Breast epithelium (tissue), 4 donors: ENCODE measurements at regions not wholly inside any gene's neighbourhood (a gene's known extent, or its start where the extent isn't known, plus 50 kb on each side); places are given as distances from the start of the nearest gene placed in this dataset.

Experiments used
- DNase-seq, 2 donors: peaks; one replicate each; pipeline ENCODE4 v3.0.0-alpha.2; 2019; ENCODE audit warnings: low spot score in 2 of 2
- H3K27ac ChIP-seq, 2 donors: fragments of 200-600 bp; sonication (generic) in 1 of 2; one replicate each; pipeline ENCODE4 v1.5.1; 2016 to 2019; ENCODE audit warnings: mild to moderate bottlenecking in 1 of 2
- H3K27me3 ChIP-seq, 2 donors: fragments of 200-600 bp; sonication (generic) in 1 of 2; one replicate each; pipeline versions ENCODE4 v1.5.1 to v1.6.0; 2017 to 2019; ENCODE audit warnings: control low read depth in 1 of 2, mild to moderate bottlenecking in 1 of 2
- H3K36me3 ChIP-seq: fragments of 200-600 bp; one replicate; pipeline ENCODE4 v1.5.1; 2019
- H3K4me1 ChIP-seq, 2 donors: fragments of 200-600 bp; sonication (generic); one replicate each; pipeline ENCODE4 v1.5.1; 2016 to 2019; ENCODE audit warnings: control low read depth in 1 of 2
- H3K4me3 ChIP-seq, 3 donors: fragments of 200-600 bp; sonication (generic); 1 replicate in 2 of 3; 2 replicates in 1 of 3; pipeline ENCODE4 v1.5.1; 2016 to 2019; ENCODE audit warnings: mild to moderate bottlenecking in 3 of 3, moderate library complexity in 2 of 3
- H3K9me3 ChIP-seq, 2 donors: fragments of 200-600 bp; sonication (generic) in 1 of 2; one replicate each; pipeline ENCODE4 v1.5.1; 2016 to 2019; ENCODE audit warnings: control low read depth in 1 of 2
- POLR2A ChIP-seq: fragments of 450-650 bp; IDR thresholded peaks from one replicate; pipeline ENCODE4 v1.6.1; 2016; ENCODE audit warnings: antibody characterized with exemption, mild to moderate bottlenecking, moderate library complexity
- POLR2AphosphoS5 ChIP-seq, 3 donors: sonication (generic); formaldehyde crosslinking; IDR thresholded peaks; one replicate each; pipeline ENCODE4 v1.6.1; 2017; ENCODE audit warnings: antibody characterized with exemption in 3 of 3
- intact Hi-C: fragments of 100-400 bp; cut with DNase I; formaldehyde crosslinking; loops from one replicate; pipeline ENCODE4 v1.15.1; 2023; ENCODE audit warnings: low total_unique reads
- TF ChIP-seq, protein P1 (sequence below), 3 donors: fragments of 450-650 bp; IDR thresholded peaks; one replicate each; pipeline ENCODE4 v1.5.1; 2016 to 2017; ENCODE audit warnings: antibody characterized with exemption in 3 of 3, mild to moderate bottlenecking in 3 of 3, moderate library complexity in 3 of 3

- no peaks in the 10 kb centered on the region for H3K27me3 ChIP-seq
- H3K4me3 ChIP-seq, result no peak overlapping the region
- no peak for DNase-seq
- no peaks in the 10 kb centered on the region for H3K9me3 ChIP-seq
- H3K27ac ChIP-seq, result no peak overlapping the region
- H3K36me3 ChIP-seq, result no peaks in the 10 kb centered on the region
- H3K4me1 ChIP-seq, result no peaks in the 10 kb centered on the region
- TF ChIP-seq POLR2A (no peak), POLR2AphosphoS5 (IDR thresholded peaks at IDR 0.05) (no peak)
- TF ChIP-seq, protein P1, sequence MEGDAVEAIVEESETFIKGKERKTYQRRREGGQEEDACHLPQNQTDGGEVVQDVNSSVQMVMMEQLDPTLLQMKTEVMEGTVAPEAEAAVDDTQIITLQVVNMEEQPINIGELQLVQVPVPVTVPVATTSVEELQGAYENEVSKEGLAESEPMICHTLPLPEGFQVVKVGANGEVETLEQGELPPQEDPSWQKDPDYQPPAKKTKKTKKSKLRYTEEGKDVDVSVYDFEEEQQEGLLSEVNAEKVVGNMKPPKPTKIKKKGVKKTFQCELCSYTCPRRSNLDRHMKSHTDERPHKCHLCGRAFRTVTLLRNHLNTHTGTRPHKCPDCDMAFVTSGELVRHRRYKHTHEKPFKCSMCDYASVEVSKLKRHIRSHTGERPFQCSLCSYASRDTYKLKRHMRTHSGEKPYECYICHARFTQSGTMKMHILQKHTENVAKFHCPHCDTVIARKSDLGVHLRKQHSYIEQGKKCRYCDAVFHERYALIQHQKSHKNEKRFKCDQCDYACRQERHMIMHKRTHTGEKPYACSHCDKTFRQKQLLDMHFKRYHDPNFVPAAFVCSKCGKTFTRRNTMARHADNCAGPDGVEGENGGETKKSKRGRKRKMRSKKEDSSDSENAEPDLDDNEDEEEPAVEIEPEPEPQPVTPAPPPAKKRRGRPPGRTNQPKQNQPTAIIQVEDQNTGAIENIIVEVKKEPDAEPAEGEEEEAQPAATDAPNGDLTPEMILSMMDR (IDR thresholded peaks at IDR 0.05), result no peak
- intact Hi-C loops, result no loop called here
Measured at GRCh38 chr12:27382924-27383323, 50.3 kb downstream of the BMAL2 start.

DNA sequence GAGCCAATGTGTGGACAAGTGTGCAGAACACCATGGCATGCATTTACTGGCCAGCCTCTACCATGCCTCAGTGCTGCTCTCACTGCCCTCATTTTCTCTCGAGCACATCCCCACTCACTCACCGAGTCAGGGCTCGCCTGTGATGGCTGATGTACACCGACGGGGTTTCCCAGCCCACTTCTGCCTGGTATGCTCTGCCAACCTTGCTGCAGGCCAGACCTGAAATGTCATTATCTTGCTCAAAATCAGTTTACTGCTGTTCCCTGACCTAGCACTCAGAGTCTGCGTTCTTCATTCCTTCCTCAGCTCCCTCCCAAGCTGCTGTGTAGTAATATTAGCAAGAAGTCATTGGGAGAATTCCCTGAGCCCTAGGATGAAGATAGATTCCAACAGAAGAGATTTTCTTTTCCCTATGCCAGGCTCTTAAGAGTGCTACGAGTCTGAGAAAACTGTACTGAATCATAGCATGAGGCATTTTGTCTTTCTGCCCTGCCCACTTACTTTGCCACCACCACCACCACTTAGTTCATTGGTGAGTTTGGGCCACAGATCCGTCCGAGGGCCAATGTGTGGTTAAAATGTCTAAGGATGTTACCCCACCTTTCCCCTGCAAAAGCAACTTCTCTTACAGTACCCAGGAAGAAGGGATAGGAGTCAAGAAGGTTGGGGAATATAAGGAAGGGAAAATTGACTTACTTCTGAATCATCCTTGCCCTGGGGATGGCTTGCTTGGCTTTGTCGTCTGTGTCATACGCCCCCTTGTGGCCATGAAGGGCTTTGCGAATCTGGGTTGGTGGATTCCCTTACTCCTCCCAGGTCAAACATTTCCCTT lies 51.0 kb downstream of the BMAL2 start:
- no peaks in the 10 kb centered on the region for H3K27me3 ChIP-seq
- no peaks in the 10 kb centered on the region for H3K9me3 ChIP-seq
- intact Hi-C loops, result no loop called here
- H3K4me3 ChIP-seq, result no peak overlapping the region
- no peaks in the 10 kb centered on the region for H3K4me1 ChIP-seq
- H3K36me3 ChIP-seq, result no peaks in the 10 kb centered on the region
- TF ChIP-seq, protein P1 (IDR thresholded peaks at IDR 0.05), result peak; percentile 29 to 65 (median 63)
- no peak for TF ChIP-seq POLR2AphosphoS5 (IDR thresholded peaks at IDR 0.05)
- no peak for TF ChIP-seq POLR2A
- no peak overlapping the region for H3K27ac ChIP-seq
- DNase-seq, result peak; percentile 33 to 71

GRCh38 chr12:27384261-27384590 lies 51.6 kb downstream of the BMAL2 start:
- intact Hi-C loops, result no loop called here
- no peaks in the 10 kb centered on the region for H3K27me3 ChIP-seq
- no peak overlapping the region for H3K4me3 ChIP-seq
- TF ChIP-seq, protein P1 (IDR thresholded peaks at IDR 0.05), result no peak
- TF ChIP-seq POLR2AphosphoS5 (IDR thresholded peaks at IDR 0.05) (no peak), POLR2A (no peak)
- DNase-seq, result no peak
- H3K9me3 ChIP-seq, result no peaks in the 10 kb centered on the region
- no peaks in the 10 kb centered on the region for H3K4me1 ChIP-seq
- no peaks in the 10 kb centered on the region for H3K36me3 ChIP-seq
- no peak overlapping the region for H3K27ac ChIP-seq

DNA sequence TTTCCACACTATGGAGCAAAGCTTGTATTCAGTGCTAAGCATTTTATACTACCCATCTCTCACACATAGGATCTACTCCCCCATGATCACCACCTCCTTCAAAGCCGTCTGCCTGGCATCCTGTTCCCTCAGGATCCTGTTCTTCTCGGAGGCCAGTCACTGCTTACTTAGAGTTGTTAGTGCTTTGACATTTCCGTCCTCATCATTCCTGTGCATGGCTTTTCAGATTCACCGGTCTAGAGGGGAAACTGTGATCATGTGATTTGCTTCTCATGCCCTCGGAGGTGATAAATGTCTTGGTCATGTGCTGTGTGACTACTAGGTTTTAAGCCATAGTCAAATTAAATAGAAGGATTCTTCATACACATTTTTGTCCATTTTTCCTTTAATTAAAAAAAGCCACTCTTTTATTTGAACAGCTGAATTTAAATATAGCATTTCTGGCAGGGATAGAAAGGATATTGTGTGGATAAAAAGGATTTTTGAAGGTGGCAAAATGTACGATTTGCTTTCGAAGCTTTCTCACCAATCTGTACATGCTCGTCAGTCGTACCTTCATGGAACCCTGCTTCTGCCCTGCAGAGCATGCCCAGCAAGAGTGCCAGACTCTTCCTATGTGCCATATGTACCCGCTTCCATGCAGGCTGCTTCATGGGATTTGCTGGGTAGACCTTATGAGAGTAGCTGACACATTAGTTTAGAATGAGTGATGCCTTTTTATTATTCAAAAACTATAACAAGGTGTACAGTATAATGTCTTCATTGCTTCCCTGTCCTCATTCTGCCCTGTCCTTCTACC lies 53.3 kb downstream of the BMAL2 start:
- no peaks in the 10 kb centered on the region for H3K27me3 ChIP-seq
- intact Hi-C loops, result no loop called here
- peaks cover 0 to under 1% of the 10 kb centered on the region in 2 donors for H3K9me3 ChIP-seq
- no peak for TF ChIP-seq POLR2AphosphoS5 (IDR thresholded peaks at IDR 0.05)
- TF ChIP-seq POLR2A, result no peak
- TF ChIP-seq, protein P1 (IDR thresholded peaks at IDR 0.05), result no peak
- no peak overlapping the region for H3K4me3 ChIP-seq
- H3K27ac ChIP-seq, result no peak overlapping the region
- no peaks in the 10 kb centered on the region for H3K36me3 ChIP-seq
- no peaks in the 10 kb centered on the region for H3K4me1 ChIP-seq
- DNase-seq, result no peak

DNA sequence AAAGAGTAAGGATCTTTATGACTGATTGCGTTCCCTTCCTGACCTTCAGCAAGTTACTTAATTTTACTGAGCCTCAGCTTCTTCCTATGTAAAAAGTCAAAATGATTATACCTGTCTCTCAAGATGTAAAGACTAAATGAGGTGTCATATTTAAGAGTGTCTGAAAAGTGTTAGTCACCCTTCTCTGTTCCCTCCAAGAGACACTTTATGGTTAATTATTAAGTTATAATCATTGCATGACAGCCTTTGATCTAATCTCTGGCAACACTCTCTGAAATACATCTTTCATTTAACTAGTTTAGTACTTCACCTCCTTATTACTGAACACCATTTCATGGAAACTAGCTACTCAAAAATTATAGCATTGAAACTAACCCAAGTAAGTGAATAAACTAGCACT lies 54.8 kb downstream of the BMAL2 start:
- no peak overlapping the region for H3K27ac ChIP-seq
- H3K4me1 ChIP-seq, result no peaks in the 10 kb centered on the region
- no peak for TF ChIP-seq POLR2AphosphoS5 (IDR thresholded peaks at IDR 0.05)
- no peak for TF ChIP-seq POLR2A
- TF ChIP-seq, protein P1 (IDR thresholded peaks at IDR 0.05), result no peak
- peaks cover 0 to 4% of the 10 kb centered on the region in 2 donors for H3K9me3 ChIP-seq
- no peaks in the 10 kb centered on the region for H3K27me3 ChIP-seq
- no peak for DNase-seq
- intact Hi-C loops, result no loop called here
- no peaks in the 10 kb centered on the region for H3K36me3 ChIP-seq
- no peak overlapping the region for H3K4me3 ChIP-seq
